Fibroblast of villous mesenchyme (primary cell): ENCODE measurements at regions not wholly inside any gene's neighbourhood (a gene's known extent, or its start where the extent isn't known, plus 50 kb on each side); places are given as distances from the start of the nearest gene placed in this dataset.

ENCODE experiments used
- DNase-seq: peaks from one replicate; pipeline ENCODE4 v3.0.0-alpha.2; 2010; ENCODE audit warnings: low read depth
- H3K4me3 ChIP-seq: 2 replicates; pipeline ENCODE4 v1.5.1; 2011; ENCODE audit warnings: low read depth, mild to moderate bottlenecking, low read length
- TF ChIP-seq, protein P1 (sequence below): IDR thresholded peaks from 2 replicates; pipeline ENCODE4 v1.5.1; 2012; ENCODE audit warnings: low read depth, mild to moderate bottlenecking, low read length; ENCODE audit not compliant: insufficient read depth

DNA sequence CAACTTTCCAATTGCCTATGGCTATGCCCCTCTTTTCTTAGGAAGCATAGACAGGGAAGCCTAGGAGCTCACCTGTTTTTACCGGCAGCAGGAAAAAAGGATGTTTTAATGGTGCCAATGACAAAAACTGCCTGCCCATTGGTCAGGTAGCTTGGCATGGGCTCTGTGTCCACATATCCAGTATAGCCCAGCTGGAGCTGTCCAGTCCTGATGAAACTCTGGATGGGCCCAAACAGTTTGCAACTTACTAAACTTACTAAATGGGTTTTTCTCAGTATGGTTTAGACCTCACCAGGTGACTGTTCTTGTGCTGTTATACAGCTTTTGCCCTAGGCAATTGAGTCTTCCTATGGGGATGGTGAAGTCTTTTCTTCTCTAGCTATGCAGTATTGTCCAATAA is 711.2 kb downstream of the AMY1C start:
- no peak for DNase-seq

DNA sequence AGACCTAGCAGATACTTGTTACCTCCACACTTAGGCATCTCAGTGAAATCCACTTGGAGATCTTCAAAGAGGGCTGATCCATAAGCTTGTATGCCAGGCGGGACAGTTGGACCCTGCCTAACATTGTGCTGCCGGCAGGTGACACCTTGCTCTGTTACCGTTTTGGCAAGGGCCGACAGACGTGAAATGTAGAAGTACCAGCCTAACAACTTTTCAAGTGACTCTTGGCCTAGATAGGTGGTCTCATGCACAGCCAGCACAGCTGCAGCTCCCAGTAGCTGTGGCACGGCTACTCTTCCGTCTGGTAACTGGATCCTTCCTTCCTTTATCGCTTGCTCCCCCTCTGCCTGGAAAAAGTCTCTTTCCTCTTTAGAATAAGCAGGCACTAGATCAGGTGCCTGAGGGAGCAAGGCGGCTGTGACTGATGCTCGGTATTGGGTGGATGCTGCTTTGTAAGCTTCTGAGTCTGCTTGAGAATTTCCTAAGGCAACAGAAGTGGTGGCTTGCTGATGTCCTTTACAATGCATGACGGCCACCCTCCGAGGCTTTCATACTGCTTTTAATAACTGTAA is 713.5 kb downstream of the AMY1C start:
- TF ChIP-seq, protein P1, sequence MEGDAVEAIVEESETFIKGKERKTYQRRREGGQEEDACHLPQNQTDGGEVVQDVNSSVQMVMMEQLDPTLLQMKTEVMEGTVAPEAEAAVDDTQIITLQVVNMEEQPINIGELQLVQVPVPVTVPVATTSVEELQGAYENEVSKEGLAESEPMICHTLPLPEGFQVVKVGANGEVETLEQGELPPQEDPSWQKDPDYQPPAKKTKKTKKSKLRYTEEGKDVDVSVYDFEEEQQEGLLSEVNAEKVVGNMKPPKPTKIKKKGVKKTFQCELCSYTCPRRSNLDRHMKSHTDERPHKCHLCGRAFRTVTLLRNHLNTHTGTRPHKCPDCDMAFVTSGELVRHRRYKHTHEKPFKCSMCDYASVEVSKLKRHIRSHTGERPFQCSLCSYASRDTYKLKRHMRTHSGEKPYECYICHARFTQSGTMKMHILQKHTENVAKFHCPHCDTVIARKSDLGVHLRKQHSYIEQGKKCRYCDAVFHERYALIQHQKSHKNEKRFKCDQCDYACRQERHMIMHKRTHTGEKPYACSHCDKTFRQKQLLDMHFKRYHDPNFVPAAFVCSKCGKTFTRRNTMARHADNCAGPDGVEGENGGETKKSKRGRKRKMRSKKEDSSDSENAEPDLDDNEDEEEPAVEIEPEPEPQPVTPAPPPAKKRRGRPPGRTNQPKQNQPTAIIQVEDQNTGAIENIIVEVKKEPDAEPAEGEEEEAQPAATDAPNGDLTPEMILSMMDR: no peak
- DNase-seq: no peak
- H3K4me3 ChIP-seq: no peak overlapping the region

More for the DNA sequence above, 711.2 kb downstream of the AMY1C start:
- TF ChIP-seq, protein P1: no peak
- H3K4me3 ChIP-seq: no peak overlapping the region

DNA sequence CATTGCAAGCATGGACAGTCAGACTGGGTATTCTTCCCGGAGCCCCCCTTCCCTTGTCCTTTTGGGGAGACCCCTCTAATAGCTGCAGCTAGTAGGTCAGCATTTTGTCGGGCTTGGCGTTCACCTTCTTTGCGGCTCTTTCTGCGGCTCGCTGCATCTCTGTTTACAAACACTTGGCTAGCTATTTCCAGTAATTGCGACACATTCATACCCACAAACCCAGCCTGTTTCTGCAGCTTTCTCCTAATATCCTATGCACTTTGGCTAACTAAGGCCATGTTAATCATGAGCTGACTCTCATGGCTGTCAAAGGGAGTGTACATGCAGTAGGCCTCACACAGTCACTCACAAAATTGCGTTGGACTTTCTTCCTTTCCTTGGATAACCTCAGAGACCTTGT is 716.4 kb downstream of the AMY1C start:
- DNase-seq: no peak

DNA sequence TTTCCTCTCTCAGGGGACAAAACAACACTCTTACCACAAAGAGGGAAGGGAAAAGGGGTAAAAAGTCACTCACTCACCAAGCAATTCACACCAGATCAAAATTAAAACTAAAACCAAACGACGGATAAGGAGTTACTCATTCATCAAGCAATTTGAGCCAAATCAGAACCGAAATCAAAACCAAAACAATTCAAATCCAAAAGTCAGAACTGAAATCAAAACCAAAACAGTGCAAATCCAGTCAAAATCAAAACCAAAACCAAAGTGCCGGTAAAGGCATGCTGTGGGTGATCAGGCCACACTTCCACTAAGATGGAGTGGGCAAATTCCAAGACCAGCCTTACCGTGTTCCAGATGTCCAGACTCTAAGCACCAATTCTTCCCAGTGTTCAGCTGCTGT is 717.9 kb downstream of the AMY1C start:
- no peak overlapping the region for H3K4me3 ChIP-seq
- TF ChIP-seq, protein P1: no peak
- no peak for DNase-seq

More for the DNA sequence above, 716.4 kb downstream of the AMY1C start:
- no peak overlapping the region for H3K4me3 ChIP-seq
- TF ChIP-seq, protein P1: no peak

DNA sequence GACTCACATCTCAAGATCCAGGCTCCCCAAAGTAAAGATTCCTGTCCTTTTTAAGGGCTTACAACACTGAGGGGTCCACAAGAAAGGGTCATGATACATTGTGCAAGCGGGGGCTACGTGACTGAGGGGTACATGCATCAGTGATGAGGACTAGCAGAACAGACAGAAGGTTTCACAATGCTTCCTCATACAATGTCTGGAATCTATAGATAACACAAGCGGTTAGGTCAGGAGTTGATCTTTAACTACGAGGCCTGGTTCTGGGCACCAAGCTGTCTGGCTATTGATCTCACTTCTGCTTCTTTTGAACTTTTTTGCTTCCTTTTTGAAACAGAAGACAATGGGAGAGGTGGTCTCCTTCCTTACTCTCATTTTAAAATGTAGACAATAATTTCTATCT is 718.6 kb downstream of the AMY1C start:
- TF ChIP-seq, protein P1: no peak
- no peak overlapping the region for H3K4me3 ChIP-seq
- no peak for DNase-seq

DNA sequence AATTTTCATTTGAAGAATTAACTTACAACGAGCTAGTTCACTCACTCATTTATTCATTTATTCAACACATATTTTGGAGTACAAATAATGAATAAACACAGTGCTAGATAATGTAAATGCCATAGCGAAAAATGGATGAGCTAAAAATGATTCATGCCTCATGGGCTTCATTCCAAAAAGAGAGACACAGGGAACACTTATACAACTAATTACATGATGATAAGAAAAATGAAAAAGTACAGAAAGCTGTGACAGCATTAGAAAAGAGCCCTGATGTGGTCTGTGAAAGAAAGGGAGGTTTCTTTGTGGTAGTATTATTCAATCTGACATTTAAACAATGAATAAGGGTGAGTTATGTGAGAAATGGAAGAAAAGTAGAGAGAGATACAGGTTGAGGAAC is 726.4 kb downstream of the AMY1C start:
- no peak overlapping the region for H3K4me3 ChIP-seq
- no peak for DNase-seq
- TF ChIP-seq, protein P1: no peak
